ENCODE measurements at regions not wholly inside any gene's neighbourhood (a gene's known extent, or its start where the extent isn't known, plus 50 kb on each side); places are given as distances from the start of the nearest gene placed in this dataset.

DNA sequence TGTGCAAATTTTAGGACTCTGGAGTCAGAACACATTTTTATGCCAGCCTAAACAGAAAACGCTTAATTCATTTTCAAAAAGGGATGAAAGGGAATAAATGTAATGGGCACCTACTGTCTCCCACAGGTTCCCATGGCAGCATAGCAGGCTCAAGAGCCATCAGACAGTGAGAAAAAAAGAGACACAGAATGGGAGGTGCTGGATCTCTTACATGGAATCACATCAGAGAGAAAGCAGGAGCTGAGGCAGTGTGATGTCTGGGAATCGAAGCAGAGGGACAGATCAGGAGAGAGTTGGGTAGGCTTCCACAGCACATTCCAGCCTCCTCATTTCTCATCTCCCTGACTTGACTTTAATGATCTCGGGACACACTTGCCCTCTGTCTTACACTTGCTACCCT lies 684.3 kb downstream of the KCNJ3 start:
- TF ChIP-seq, protein P1, sequence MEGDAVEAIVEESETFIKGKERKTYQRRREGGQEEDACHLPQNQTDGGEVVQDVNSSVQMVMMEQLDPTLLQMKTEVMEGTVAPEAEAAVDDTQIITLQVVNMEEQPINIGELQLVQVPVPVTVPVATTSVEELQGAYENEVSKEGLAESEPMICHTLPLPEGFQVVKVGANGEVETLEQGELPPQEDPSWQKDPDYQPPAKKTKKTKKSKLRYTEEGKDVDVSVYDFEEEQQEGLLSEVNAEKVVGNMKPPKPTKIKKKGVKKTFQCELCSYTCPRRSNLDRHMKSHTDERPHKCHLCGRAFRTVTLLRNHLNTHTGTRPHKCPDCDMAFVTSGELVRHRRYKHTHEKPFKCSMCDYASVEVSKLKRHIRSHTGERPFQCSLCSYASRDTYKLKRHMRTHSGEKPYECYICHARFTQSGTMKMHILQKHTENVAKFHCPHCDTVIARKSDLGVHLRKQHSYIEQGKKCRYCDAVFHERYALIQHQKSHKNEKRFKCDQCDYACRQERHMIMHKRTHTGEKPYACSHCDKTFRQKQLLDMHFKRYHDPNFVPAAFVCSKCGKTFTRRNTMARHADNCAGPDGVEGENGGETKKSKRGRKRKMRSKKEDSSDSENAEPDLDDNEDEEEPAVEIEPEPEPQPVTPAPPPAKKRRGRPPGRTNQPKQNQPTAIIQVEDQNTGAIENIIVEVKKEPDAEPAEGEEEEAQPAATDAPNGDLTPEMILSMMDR (IDR thresholded peaks at IDR 0.05; ENCODE audit: low read depth, low read length): no peak
- H3K4me3 ChIP-seq (replicated peaks in 1 of 2; ENCODE audit: low read depth in 2 of 2, low read length in 2 of 2): no peak overlapping the region
- DNase-seq (ENCODE audit: low read depth in 2 of 2): no peak

GRCh38 chr2:155381436-155381835 lies 682.9 kb downstream of the KCNJ3 start:
- no peak overlapping the region for H3K4me3 ChIP-seq (replicated peaks in 1 of 2; ENCODE audit: low read depth in 2 of 2, low read length in 2 of 2)
- no peak for DNase-seq (ENCODE audit: low read depth in 2 of 2)
- TF ChIP-seq, protein P1 (IDR thresholded peaks at IDR 0.05; ENCODE audit: low read depth, low read length): no peak

GRCh38 chr2:155379494-155379893 lies 681.0 kb downstream of the KCNJ3 start:
- DNase-seq (ENCODE audit: low read depth in 2 of 2): no peak
- H3K4me3 ChIP-seq (replicated peaks in 1 of 2; ENCODE audit: low read depth in 2 of 2, low read length in 2 of 2): no peak overlapping the region

GRCh38 chr2:155377931-155378444 lies 679.5 kb downstream of the KCNJ3 start:
- TF ChIP-seq, protein P1 (IDR thresholded peaks at IDR 0.05; ENCODE audit: low read depth, low read length): no peak
- DNase-seq (ENCODE audit: low read depth in 2 of 2): peak; percentile 1 to 48
- no peak overlapping the region for H3K4me3 ChIP-seq (replicated peaks in 1 of 2; ENCODE audit: low read depth in 2 of 2, low read length in 2 of 2)

More at GRCh38 chr2:155379494-155379893, 681.0 kb downstream of the KCNJ3 start:
- TF ChIP-seq, protein P1 (IDR thresholded peaks at IDR 0.05; ENCODE audit: low read depth, low read length): no peak

DNA sequence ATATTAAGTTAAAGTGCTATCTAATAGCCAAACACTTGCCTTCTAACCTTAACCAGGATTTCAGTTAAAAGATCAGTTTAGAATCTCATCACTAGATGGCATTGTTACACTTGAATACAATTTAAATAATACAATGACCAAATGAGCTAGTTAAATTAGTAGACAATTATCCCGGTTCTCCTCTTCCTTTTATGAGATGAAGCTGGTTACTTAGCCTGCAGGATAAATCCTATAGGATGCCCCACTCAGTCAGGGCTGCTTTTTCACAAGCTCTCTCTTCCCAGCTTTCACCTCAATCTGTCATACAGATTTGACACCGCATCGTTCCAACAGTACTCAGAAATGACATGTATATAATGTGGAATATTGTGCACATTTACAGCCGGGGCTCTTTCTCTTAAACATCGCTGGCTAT lies 678.8 kb downstream of the KCNJ3 start:
- H3K4me3 ChIP-seq (replicated peaks in 1 of 2; ENCODE audit: low read depth in 2 of 2, low read length in 2 of 2): no peak overlapping the region
- TF ChIP-seq, protein P1 (IDR thresholded peaks at IDR 0.05; ENCODE audit: low read depth, low read length): peak; percentile 29
- peak; percentile 40 to 57 for DNase-seq (ENCODE audit: low read depth in 2 of 2)

GRCh38 chr2:155372969-155373368 lies 674.5 kb downstream of the KCNJ3 start:
- no peak overlapping the region for H3K4me3 ChIP-seq (replicated peaks in 1 of 2; ENCODE audit: low read depth in 2 of 2, low read length in 2 of 2)
- DNase-seq (ENCODE audit: low read depth in 2 of 2): peak; percentile 26 to 41
- TF ChIP-seq, protein P1 (IDR thresholded peaks at IDR 0.05; ENCODE audit: low read depth, low read length): peak; percentile 11

- no peak overlapping the region for H3K4me3 ChIP-seq (replicated peaks in 1 of 2; ENCODE audit: low read depth in 2 of 2, low read length in 2 of 2)
- TF ChIP-seq, protein P1 (IDR thresholded peaks at IDR 0.05; ENCODE audit: low read depth, low read length): no peak
- peak; percentile 15 to 28 for DNase-seq (ENCODE audit: low read depth in 2 of 2)
These were observed 670.4 kb downstream of the KCNJ3 start for GRCh38 chr2:155368934-155369333.
